Breast epithelium (tissue), 3 donors: ENCODE measurements at regions not wholly inside any gene's neighbourhood (a gene's known extent, or its start where the extent isn't known, plus 50 kb on each side); places are given as distances from the start of the nearest gene placed in this dataset.

Experiments
- CTCF ChIP-seq, 3 donors: fragments of 450-650 bp; IDR thresholded peaks; one replicate each; pipeline ENCODE4 v1.5.1; 2016 to 2017; ENCODE audit warnings: antibody characterized with exemption in 3 of 3, mild to moderate bottlenecking in 3 of 3, moderate library complexity in 3 of 3
- POLR2A ChIP-seq: fragments of 450-650 bp; IDR thresholded peaks from one replicate; pipeline ENCODE4 v1.6.1; 2016; ENCODE audit warnings: antibody characterized with exemption, mild to moderate bottlenecking, moderate library complexity
- POLR2AphosphoS5 ChIP-seq, 3 donors: sonication (generic); formaldehyde crosslinking; IDR thresholded peaks; one replicate each; pipeline ENCODE4 v1.6.1; 2017; ENCODE audit warnings: antibody characterized with exemption in 3 of 3

DNA sequence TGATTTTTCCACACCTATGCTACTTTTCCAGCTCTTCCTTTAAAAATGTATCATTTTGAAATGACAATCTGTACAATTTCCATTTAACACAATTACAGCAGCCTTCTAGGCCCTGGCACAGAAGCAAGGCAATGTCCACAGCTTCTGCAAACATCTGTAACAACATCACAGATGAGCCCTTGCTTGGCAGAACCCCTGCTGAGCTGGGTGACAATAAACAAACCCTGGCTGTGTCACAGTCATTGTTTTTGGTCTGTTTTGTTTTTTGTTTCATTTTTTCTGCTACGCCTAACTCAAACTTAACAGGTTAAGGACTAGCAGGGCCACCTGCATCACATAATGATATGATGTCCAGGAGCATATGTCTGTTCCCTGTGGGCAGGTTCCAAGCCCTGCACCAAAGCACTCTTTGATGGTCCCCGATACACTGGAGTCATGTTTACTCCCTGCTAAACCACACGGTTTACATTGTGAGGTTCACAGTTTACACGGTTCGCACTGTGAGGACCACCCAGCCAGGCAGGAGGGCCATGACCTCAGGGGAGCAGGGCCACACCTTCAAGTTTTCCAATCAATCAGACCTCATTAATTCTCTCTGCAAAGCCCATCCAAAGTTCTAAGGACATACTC lies 186.8 kb upstream of the CHRNA7 start:
- TF ChIP-seq CTCF (IDR thresholded peaks at IDR 0.05) (no peak), POLR2A (no peak), POLR2AphosphoS5 (IDR thresholded peaks at IDR 0.05) (no peak)
